Heart right ventricle (tissue), 16 donors: ENCODE measurements at regions not wholly inside any gene's neighbourhood (a gene's known extent, or its start where the extent isn't known, plus 50 kb on each side); places are given as distances from the start of the nearest gene placed in this dataset.

Experiments
- ATAC-seq, 8 donors: fragments of 200-7000 bp; cut with Tn5 transposase; one replicate each; pipeline ENCODE4 v1.9.1; 2020; ENCODE audit warnings: mild to moderate bottlenecking in 8 of 8, moderate library complexity in 8 of 8, moderate number of reproducible peaks in 1 of 8
- DNase-seq, 2 donors: peaks; one replicate each; pipeline ENCODE4 v3.0.0-alpha.2; 2020
- H3K27ac ChIP-seq, 10 donors: fragments of 200-600 bp; sonication (generic) in 2 of 10; one replicate each; pipeline versions ENCODE4 v1.5.0 to v1.8.0; 2020 to 2022; ENCODE audit warnings: mild to moderate bottlenecking in 3 of 10
- H3K27me3 ChIP-seq, 7 donors: fragments of 200-600 bp; one replicate each; pipeline ENCODE4 v1.8.0; 2021 to 2022; ENCODE audit warnings: mild to moderate bottlenecking in 2 of 7
- H3K36me3 ChIP-seq, 9 donors: fragments of 200-600 bp; sonication (generic) in 1 of 9; one replicate each; pipeline versions ENCODE4 v1.5.0 to v1.8.0; 2020 to 2022; ENCODE audit warnings: mild to moderate bottlenecking in 2 of 9
- H3K4me1 ChIP-seq, 9 donors: fragments of 200-600 bp; sonication (generic) in 1 of 9; one replicate each; pipeline versions ENCODE4 v1.5.0 to v1.8.0; 2020 to 2022; ENCODE audit warnings: mild to moderate bottlenecking in 4 of 9
- H3K4me3 ChIP-seq, 10 donors: fragments of 200-600 bp; sonication (generic) in 2 of 10; one replicate each; pipeline versions ENCODE4 v1.5.0 to v1.8.0; 2020 to 2022; ENCODE audit warnings: mild to moderate bottlenecking in 7 of 10, moderate library complexity in 2 of 10
- H3K9me3 ChIP-seq, 11 donors: fragments of 200-600 bp in 10 of 11; sonication (generic) in 2 of 11; one replicate each; pipeline versions ENCODE4 v1.5.0 to v1.8.0; 2013 to 2022; ENCODE audit warnings: mild to moderate bottlenecking in 2 of 11, control low read depth in 1 of 11, moderate library complexity in 1 of 11
- CTCF ChIP-seq, 9 donors: fragments of 200-600 bp; sonication (generic) in 2 of 9; IDR thresholded peaks; one replicate each; pipeline versions ENCODE4 v1.5.0 to v1.8.0; 2021 to 2022; ENCODE audit warnings: antibody characterized with exemption in 9 of 9, mild to moderate bottlenecking in 5 of 9, moderate library complexity in 1 of 9
- WGBS, 2 donors: extraction: QIAGEN DNeasy Blood & Tissue Kit; methylation state at CpG; one replicate each; pipeline ENCODE4 v1.1.7; 2013; ENCODE audit warnings: inconsistent platforms in 1 of 2; 5-methylcytosine and 5-hydroxymethylcytosine counted together
- intact Hi-C, 10 donors: fragments of 100-400 bp; cut with DNase I; formaldehyde crosslinking; loops; one replicate each; pipeline versions ENCODE4 v1.11.1 to v1.14.2; 2022
- donor health status: Arrhythmogenic right ventricular cardiomyopathy.
- donor health status: ischemic (EF 13 %, LVEDD 7.1; RV severe dilation, severe dysfunction).
- donor health status: healthy with polysubstance abuse.
- donor health status: DM: no; HTN: yes; CAD: no.
- donor health status: DM: no; HTN: no; CAD: no.
- donor health status: ischemic (EF 25% LVEDD 6.9; RV normal size, moderate dysfunction).
- donor health status: ischemic (EF 25% LVEDD 5.7; RV mildly dilated, moderate dysfunction).
- donor health status: healthy.
- donor health status: DM: yes; HTN: yes; CAD: no.
- donor health status: Ischemic cardiomyopathy.
- donor health status: ischemic (EF 35%, LVEDD 5.7; RV mildly dilated, moderate dysfunction).
- donor health status: nonischemic (EF 11% LVEDD 7.7; RV severe dilation, severe dysfunction).
- donor health status: DM: yes; HTN: yes; CAD: no.
- donor health status: PGD.
- donor health status: ischemic (EF 29% LVEDD 5.4; RV normal size, mild dysfunction).
- donor health status: nonischemic (EF 23%, LVEDD 6.1; RV moderate dilation, normal function).

- DNase-seq, result no peak
- Histone ChIP-seq H3K9me3 (no peaks in the 10 kb centered on the region), H3K27me3 (no peaks in the 10 kb centered on the region), H3K4me1 (peaks cover 0 to 10% (median 0%) of the 10 kb centered on the region in 9 donors), H3K36me3 (no peaks in the 10 kb centered on the region), H3K27ac (no peak overlapping the region), H3K4me3 (no peak overlapping the region)
- intact Hi-C loops, result no loop called here
- 82% methylated on average over 5 of the region's 5 CpGs for WGBS, 2 donors
- no peak for TF ChIP-seq CTCF (IDR thresholded peaks at IDR 0.05)
- peak in 1 of 8 donors; percentile 63 for ATAC-seq
These were observed 203.4 kb upstream of the AHR start for GRCh38 chr7:17094963-17095574.

GRCh38 chr7:17095931-17096330 is 202.5 kb upstream of the AHR start:
- WGBS, 2 donors, result 70 to 78% methylated on average over 2 of the region's 2 CpGs
- DNase-seq, result no peak

GRCh38 chr7:17097668-17098297 is 200.7 kb upstream of the AHR start:
- TF ChIP-seq CTCF (IDR thresholded peaks at IDR 0.05), result no peak
- H3K27me3 ChIP-seq, result no peaks in the 10 kb centered on the region
- ATAC-seq (no peak), DNase-seq (no peak)
- no peaks in the 10 kb centered on the region for H3K36me3 ChIP-seq
- 55 to 64% methylated on average over 7 of the region's 7 CpGs for whole genome bisulfite sequencing, 2 donors
- H3K9me3 ChIP-seq, result peaks cover 0 to 11% (median 0%) of the 10 kb centered on the region in 11 donors
- intact Hi-C loops, result no loop called here
- no peak overlapping the region for H3K27ac ChIP-seq
- no peak overlapping the region for H3K4me3 ChIP-seq
- peaks cover 0 to 10% (median 0%) of the 10 kb centered on the region in 9 donors for H3K4me1 ChIP-seq

More at GRCh38 chr7:17095931-17096330, 202.5 kb upstream of the AHR start:
- intact Hi-C loops, result no loop called here
- ATAC-seq, result no peak
- no peak overlapping the region for H3K27ac ChIP-seq
- no peak overlapping the region for H3K4me3 ChIP-seq
- H3K36me3 ChIP-seq, result no peaks in the 10 kb centered on the region
- H3K9me3 ChIP-seq, result peaks cover 0 to 3% (median 0%) of the 10 kb centered on the region in 11 donors
- peak in 1 of 9 donors; percentile 20 for TF ChIP-seq CTCF (IDR thresholded peaks at IDR 0.05)
- H3K27me3 ChIP-seq, result no peaks in the 10 kb centered on the region
- H3K4me1 ChIP-seq, result peaks cover 0 to 10% (median 0%) of the 10 kb centered on the region in 9 donors

- no peak overlapping the region for H3K27ac ChIP-seq
- ATAC-seq (no peak), DNase-seq (no peak)
- no peaks in the 10 kb centered on the region for H3K36me3 ChIP-seq
- intact Hi-C loops, result no loop called here
- H3K4me3 ChIP-seq, result no peak overlapping the region
- H3K9me3 ChIP-seq, result peaks cover 0 to 11% (median 0%) of the 10 kb centered on the region in 11 donors
- H3K4me1 ChIP-seq, result peaks cover 0 to 10% (median 0%) of the 10 kb centered on the region in 9 donors
- TF ChIP-seq CTCF (IDR thresholded peaks at IDR 0.05), result no peak
- no peaks in the 10 kb centered on the region for H3K27me3 ChIP-seq
- 92 to 95% methylated on average over 1 of the region's 1 CpG for WGBS, 2 donors
These were observed 199.9 kb upstream of the AHR start for GRCh38 chr7:17098515-17098914.
